NT2/D1 (cell line): ENCODE measurements at regions not wholly inside any gene's neighbourhood (a gene's known extent, or its start where the extent isn't known, plus 50 kb on each side); places are given as distances from the start of the nearest gene placed in this dataset.

Source experiments
- SUZ12 ChIP-seq: IDR thresholded peaks from 2 replicates; pipeline ENCODE4 v1.6.1; 2011; ENCODE audit not compliant: insufficient read length, insufficient read depth; ENCODE audit errors: extremely low read depth
- YY1 ChIP-seq: IDR thresholded peaks from 2 replicates; pipeline ENCODE4 v1.6.1; 2011; ENCODE audit not compliant: insufficient read length, insufficient read depth
- ZNF274 ChIP-seq: IDR thresholded peaks from 2 replicates; pipeline ENCODE4 v1.6.1; 2011; ENCODE audit warnings: mild to moderate bottlenecking, low read depth, low read length

GRCh38 chr1:221018414-221018813 is 139.2 kb downstream of the HLX start:
- no peak for TF ChIP-seq ZNF274
- TF ChIP-seq SUZ12 = no peak
- no peak for TF ChIP-seq YY1
